ENCODE measurements at regions not wholly inside any gene's neighbourhood (a gene's known extent, or its start where the extent isn't known, plus 50 kb on each side); places are given as distances from the start of the nearest gene placed in this dataset.
A peak's percentile ranks its signal among the peaks of the same experiment; 100 is the strongest.

- peak overlapping the region; percentile 7 to 33 for H3K27ac ChIP-seq
- whole genome bisulfite sequencing, 2 donors, result 82 to 85% methylated on average over 10 of the region's 10 CpGs
- no peak overlapping the region for H3K4me3 ChIP-seq
- TF ChIP-seq POLR2A (IDR thresholded peaks at IDR 0.05), result no peak
- TF ChIP-seq CTCF (IDR thresholded peaks at IDR 0.05), result no peak
- no peak for DNase-seq
- H3K4me1 ChIP-seq, result peaks cover 30% of the 10 kb centered on the region
- intact Hi-C loops (cut with DNase I; ENCODE audit: low total_unique reads), result no loop called here
- H3K36me3 ChIP-seq (ENCODE audit: low read depth, missing control alignments), result no peaks in the 10 kb centered on the region
- H3K27me3 ChIP-seq, result no peaks in the 10 kb centered on the region
- no peaks in the 10 kb centered on the region for H3K9me3 ChIP-seq
Measured at GRCh38 chr20:17882834-17883591, 85.6 kb downstream of the SNX5 start.

GRCh38 chr20:17882065-17882833 lies 86.3 kb downstream of the SNX5 start:
- Histone ChIP-seq H3K4me1 (peaks cover 32% of the 10 kb centered on the region), H3K9me3 (no peaks in the 10 kb centered on the region), H3K4me3 (no peak overlapping the region), H3K27ac (peak overlapping the region; percentile 7 to 33), H3K36me3 (ENCODE audit: low read depth, missing control alignments) (no peaks in the 10 kb centered on the region), H3K27me3 (no peaks in the 10 kb centered on the region)
- TF ChIP-seq CTCF (IDR thresholded peaks at IDR 0.05) (no peak), POLR2A (IDR thresholded peaks at IDR 0.05) (no peak)
- 69 to 76% methylated on average over 9 to 17 of the region's 17 CpGs for WGBS, 2 donors
- intact Hi-C loops (cut with DNase I; ENCODE audit: low total_unique reads), result no loop called here
- DNase-seq, result peak; percentile 89

DNA sequence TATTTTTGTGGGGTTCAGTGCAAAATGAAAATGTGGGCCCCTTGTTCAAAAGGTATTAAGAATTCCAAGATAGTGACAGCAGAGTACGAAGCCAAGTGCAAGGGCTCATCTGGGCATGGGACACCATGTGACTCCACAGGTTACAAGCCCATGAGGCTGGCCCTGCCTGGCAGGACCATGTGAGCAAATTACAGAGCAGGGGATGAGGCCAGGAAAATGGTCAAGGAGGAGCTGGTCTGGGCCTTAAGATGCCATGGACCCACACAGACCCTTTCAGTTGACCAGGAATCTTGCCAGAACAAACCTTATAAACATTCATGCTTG lies 86.9 kb downstream of the SNX5 start:
- Histone ChIP-seq H3K36me3 (ENCODE audit: low read depth, missing control alignments) (no peaks in the 10 kb centered on the region), H3K9me3 (no peaks in the 10 kb centered on the region), H3K27me3 (no peaks in the 10 kb centered on the region), H3K4me3 (no peak overlapping the region), H3K27ac (no peak overlapping the region), H3K4me1 (peaks cover 32% of the 10 kb centered on the region)
- 86 to 90% methylated on average over 1 of the region's 1 CpG for WGBS, 2 donors
- intact Hi-C loops (cut with DNase I; ENCODE audit: low total_unique reads), result no loop called here
- DNase-seq, result no peak
- no peak for TF ChIP-seq CTCF (IDR thresholded peaks at IDR 0.05)
- no peak for TF ChIP-seq POLR2A (IDR thresholded peaks at IDR 0.05)

- no peak overlapping the region for H3K27ac ChIP-seq
- no peaks in the 10 kb centered on the region for H3K9me3 ChIP-seq
- H3K4me1 ChIP-seq, result peaks cover 45% of the 10 kb centered on the region
- H3K4me3 ChIP-seq, result no peak overlapping the region
- H3K36me3 ChIP-seq (ENCODE audit: low read depth, missing control alignments), result no peaks in the 10 kb centered on the region
- H3K27me3 ChIP-seq, result no peaks in the 10 kb centered on the region
- no peak for TF ChIP-seq POLR2A (IDR thresholded peaks at IDR 0.05)
- no peak for TF ChIP-seq CTCF (IDR thresholded peaks at IDR 0.05)
- intact Hi-C loops (cut with DNase I; ENCODE audit: low total_unique reads), result no loop called here
- WGBS, 2 donors, result 73 to 75% methylated on average over 6 of the region's 6 CpGs
- no peak for DNase-seq
Measured at GRCh38 chr20:17878912-17879602, 89.5 kb downstream of the SNX5 start.

Data from testis (tissue), 2 donors.